Suprapubic skin (tissue), 4 donors: ENCODE measurements at regions not wholly inside any gene's neighbourhood (a gene's known extent, or its start where the extent isn't known, plus 50 kb on each side); places are given as distances from the start of the nearest gene placed in this dataset.
A peak's percentile ranks its signal among the peaks of the same experiment; 100 is the strongest.

ENCODE experiments used
- CTCF ChIP-seq, 2 donors: fragments of 200-600 bp in 1 of 2; fragments of 450-650 bp in 1 of 2; sonication (generic) in 1 of 2; IDR thresholded peaks; one replicate each; pipeline ENCODE4 v1.5.1; 2016 to 2019; ENCODE audit warnings: antibody characterized with exemption in 2 of 2, mild to moderate bottlenecking in 1 of 2, moderate library complexity in 1 of 2
- EP300 ChIP-seq: sonication (generic); formaldehyde crosslinking; IDR thresholded peaks from one replicate; pipeline ENCODE4 v1.6.1; 2017; ENCODE audit warnings: antibody characterized with exemption
- POLR2A ChIP-seq, 2 donors: fragments of 450-650 bp; IDR thresholded peaks; one replicate each; pipeline ENCODE4 v1.6.1; 2017; ENCODE audit warnings: antibody characterized with exemption in 2 of 2, mild to moderate bottlenecking in 2 of 2, moderate library complexity in 2 of 2
- POLR2AphosphoS5 ChIP-seq, 3 donors: sonication (generic); formaldehyde crosslinking; IDR thresholded peaks; one replicate each; pipeline ENCODE4 v1.6.1; 2017; ENCODE audit warnings: antibody characterized with exemption in 3 of 3

- peak in 1 of 2 donors; percentile 14 for TF ChIP-seq CTCF (IDR thresholded peaks at IDR 0.05)
- no peak for TF ChIP-seq POLR2A (IDR thresholded peaks at IDR 0.05)
- TF ChIP-seq EP300: no peak
- no peak for TF ChIP-seq POLR2AphosphoS5 (IDR thresholded peaks at IDR 0.05)
Observed at GRCh38 chr14:47917344-47917954, 242.0 kb upstream of the MDGA2 start.
